GM23338 (cell line): ENCODE measurements at regions not wholly inside any gene's neighbourhood (a gene's known extent, or its start where the extent isn't known, plus 50 kb on each side); places are given as distances from the start of the nearest gene placed in this dataset.

Experiments used
- ATAC-seq: fragments of 200-7000 bp; cut with Tn5 transposase; 3 replicates; pipeline ENCODE4 v1.9.1; 2020
- DNase-seq: peaks from one replicate; pipeline ENCODE4 v3.0.0-alpha.2; 2015; ENCODE audit warnings: low spot score
- H2AFZ ChIP-seq: fragments of 200-600 bp; sonication (generic); 2 replicates; pipeline ENCODE4 v1.8.0; 2016; ENCODE audit warnings: antibody characterized with exemption, mild to moderate bottlenecking, moderate library complexity
- H3F3A ChIP-seq: fragments of 200-600 bp; sonication (generic); replicated peaks from 2 replicates; pipeline ENCODE4 v1.8.0; 2017; ENCODE audit warnings: antibody characterized with exemption, mixed run types, low read depth
- H3K27ac ChIP-seq: fragments of 200-600 bp; sonication (generic); 2 replicates; pipeline ENCODE4 v1.6.1; 2016; ENCODE audit warnings: low read depth
- H3K27me3 ChIP-seq: fragments of 200-600 bp; sonication (generic); 2 replicates; pipeline ENCODE4 v1.8.0; 2016; ENCODE audit warnings: mild to moderate bottlenecking, mixed run types, moderate library complexity; ENCODE audit not compliant: insufficient read depth
- H3K36me3 ChIP-seq: fragments of 200-600 bp; sonication (generic); 2 replicates; pipeline ENCODE4 v1.8.0; 2016; ENCODE audit warnings: mild to moderate bottlenecking; ENCODE audit not compliant: insufficient read depth
- H3K4me1 ChIP-seq: fragments of 200-600 bp; sonication (generic); 2 replicates; pipeline ENCODE4 v1.8.0; 2016; ENCODE audit warnings: mild to moderate bottlenecking, moderate library complexity; ENCODE audit not compliant: insufficient read depth
- H3K4me2 ChIP-seq: fragments of 200-600 bp; sonication (generic); 2 replicates; pipeline ENCODE4 v1.7.1; 2017; ENCODE audit warnings: mixed run types
- H3K4me3 ChIP-seq: fragments of 200-600 bp; sonication (generic); 2 replicates; pipeline ENCODE4 v1.6.1; 2016; ENCODE audit warnings: mixed run types
- H3K79me2 ChIP-seq: fragments of 200-600 bp; sonication (generic); replicated peaks from 2 replicates; pipeline ENCODE4 v1.8.0; 2017; ENCODE audit warnings: mild to moderate bottlenecking; ENCODE audit not compliant: insufficient read depth
- H3K9me2 ChIP-seq: fragments of 200-600 bp; sonication (generic); 2 replicates; pipeline ENCODE4 v1.8.0; 2017; ENCODE audit not compliant: insufficient read depth
- H4K20me1 ChIP-seq: fragments of 200-600 bp; sonication (generic); replicated peaks from 2 replicates; pipeline ENCODE4 v1.8.0; 2017; ENCODE audit warnings: mild to moderate bottlenecking; ENCODE audit not compliant: insufficient read depth
- H3K27ac Mint-ChIP-seq: 2 replicates; pipeline ENCODE4 v1.8.0; 2020; ENCODE audit warnings: inconsistent platforms, mild to moderate bottlenecking, moderate library complexity, mixed read lengths
- H3K27me3 Mint-ChIP-seq: 3 replicates; pipeline ENCODE4 v1.8.0; 2022; ENCODE audit warnings: low read depth, mild to moderate bottlenecking, moderate library complexity, mixed read lengths, inconsistent platforms; ENCODE audit not compliant: insufficient read depth, poor library complexity
- H3K36me3 Mint-ChIP-seq: 3 replicates; pipeline ENCODE4 v1.8.0; 2021; ENCODE audit warnings: low read depth, mild to moderate bottlenecking, inconsistent platforms, moderate library complexity, mixed read lengths
- H3K4me1 Mint-ChIP-seq: 3 replicates; pipeline ENCODE4 v1.8.0; 2020; ENCODE audit warnings: mild to moderate bottlenecking, inconsistent platforms, mixed read lengths
- H3K4me3 Mint-ChIP-seq: 3 replicates; pipeline ENCODE4 v1.8.0; 2021; ENCODE audit warnings: moderate library complexity, mild to moderate bottlenecking, inconsistent platforms, mixed read lengths
- H3K9me3 Mint-ChIP-seq: 3 replicates; pipeline ENCODE4 v1.8.0; 2020; ENCODE audit warnings: moderate library complexity, mild to moderate bottlenecking, inconsistent platforms, mixed read lengths
- CREB1 ChIP-seq: fragments of 250-450 bp; sonication (Bioruptor Pico); IDR thresholded peaks from 2 replicates; pipeline ENCODE4 v1.5.0; 2020; ENCODE audit warnings: low read depth, mild to moderate bottlenecking, moderate library complexity
- EZH2 ChIP-seq: fragments of 200-600 bp; sonication (generic); IDR thresholded peaks from one replicate; pipeline ENCODE4 v1.8.0; 2017; ENCODE audit warnings: antibody characterized with exemption, mild to moderate bottlenecking, low read depth; ENCODE audit not compliant: unreplicated experiment
- JUNB ChIP-seq: IDR thresholded peaks from one replicate; pipeline ENCODE4 v1.6.1; 2016; ENCODE audit warnings: antibody characterized with exemption; ENCODE audit not compliant: unreplicated experiment
- NANOG ChIP-seq: IDR thresholded peaks from 2 replicates; pipeline ENCODE4 v1.6.1; 2016; ENCODE audit warnings: antibody characterized with exemption, borderline replicate concordance
- POLR2AphosphoS5 ChIP-seq: IDR thresholded peaks from 2 replicates; pipeline ENCODE4 v1.6.1; 2016; ENCODE audit warnings: antibody characterized with exemption, low read depth
- STAT1 ChIP-seq: IDR thresholded peaks from one replicate; pipeline ENCODE4 v1.6.1; 2016; ENCODE audit warnings: antibody characterized with exemption; ENCODE audit not compliant: unreplicated experiment
- ZNF331 ChIP-seq: fragments of 250-450 bp; sonication (Bioruptor Pico); IDR thresholded peaks from 2 replicates; pipeline ENCODE4 v1.5.0; 2020; ENCODE audit warnings: low read depth, mild to moderate bottlenecking, moderate library complexity
- TF ChIP-seq, protein P1 (sequence below), 2 experiments: fragments of 200-600 bp in 1 of 2; sonication (generic) in 1 of 2; conservative IDR thresholded peaks; 2 replicates each; pipeline versions ENCODE4 v1.5.1 to v1.6.1; 2016 to 2017; ENCODE audit warnings: antibody characterized with exemption in 2 of 2, low read depth in 2 of 2, mild to moderate bottlenecking in 2 of 2, moderate library complexity in 1 of 2
- TF ChIP-seq, protein P2 (sequence below): IDR thresholded peaks from one replicate; pipeline ENCODE4 v1.6.1; 2018; ENCODE audit warnings: antibody characterized with exemption; ENCODE audit not compliant: unreplicated experiment
- TF ChIP-seq, protein P3 (sequence below): IDR thresholded peaks from 2 replicates; pipeline ENCODE4 v1.6.1; 2016; ENCODE audit warnings: antibody characterized with exemption

DNA sequence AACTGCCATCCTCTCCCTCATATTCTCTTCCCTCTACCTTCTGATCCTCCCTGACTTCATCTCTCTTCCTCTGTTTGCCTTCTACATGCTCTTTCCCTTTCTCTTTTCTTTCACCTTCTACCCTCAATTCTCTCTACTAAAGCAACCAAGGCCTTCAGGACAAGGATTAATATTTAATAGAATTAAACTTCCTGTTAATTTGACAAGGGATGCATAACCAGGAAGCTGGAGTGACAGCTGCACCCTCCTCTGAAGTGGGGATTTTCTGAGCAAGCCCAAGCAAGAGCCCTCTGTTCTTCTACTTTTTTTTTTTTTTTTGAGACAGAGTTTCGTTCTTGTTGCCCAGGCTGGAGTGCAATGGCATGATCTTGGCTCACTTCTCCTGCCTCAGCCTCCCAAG, 63.4 kb upstream of the MED4 start:
- H3K9me2 ChIP-seq = no peaks in the 10 kb centered on the region
- H3K79me2 ChIP-seq = no peaks in the 10 kb centered on the region
- H2AFZ ChIP-seq = no peak overlapping the region
- no peak overlapping the region for H3K27ac ChIP-seq
- no peak overlapping the region for H3K4me3 ChIP-seq
- Mint-ChIP-seq H3K4me3 (no peak overlapping the region), H3K36me3 (no peaks in the 10 kb centered on the region), H3K27me3 (peaks cover 3% of the 10 kb centered on the region), H3K9me3 (no peaks in the 10 kb centered on the region), H3K4me1 (peaks cover 32% of the 10 kb centered on the region), H3K27ac (no peak overlapping the region)
- TF ChIP-seq CREB1 (no peak), EZH2 (no peak), STAT1 (no peak), POLR2AphosphoS5 (no peak), ZNF331 (no peak), JUNB (no peak), NANOG (no peak)
- TF ChIP-seq, protein P1, sequence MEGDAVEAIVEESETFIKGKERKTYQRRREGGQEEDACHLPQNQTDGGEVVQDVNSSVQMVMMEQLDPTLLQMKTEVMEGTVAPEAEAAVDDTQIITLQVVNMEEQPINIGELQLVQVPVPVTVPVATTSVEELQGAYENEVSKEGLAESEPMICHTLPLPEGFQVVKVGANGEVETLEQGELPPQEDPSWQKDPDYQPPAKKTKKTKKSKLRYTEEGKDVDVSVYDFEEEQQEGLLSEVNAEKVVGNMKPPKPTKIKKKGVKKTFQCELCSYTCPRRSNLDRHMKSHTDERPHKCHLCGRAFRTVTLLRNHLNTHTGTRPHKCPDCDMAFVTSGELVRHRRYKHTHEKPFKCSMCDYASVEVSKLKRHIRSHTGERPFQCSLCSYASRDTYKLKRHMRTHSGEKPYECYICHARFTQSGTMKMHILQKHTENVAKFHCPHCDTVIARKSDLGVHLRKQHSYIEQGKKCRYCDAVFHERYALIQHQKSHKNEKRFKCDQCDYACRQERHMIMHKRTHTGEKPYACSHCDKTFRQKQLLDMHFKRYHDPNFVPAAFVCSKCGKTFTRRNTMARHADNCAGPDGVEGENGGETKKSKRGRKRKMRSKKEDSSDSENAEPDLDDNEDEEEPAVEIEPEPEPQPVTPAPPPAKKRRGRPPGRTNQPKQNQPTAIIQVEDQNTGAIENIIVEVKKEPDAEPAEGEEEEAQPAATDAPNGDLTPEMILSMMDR (conservative IDR thresholded peaks at IDR 0.05; ENCODE audit: low read depth in 2 of 2) = no peak
- TF ChIP-seq, protein P2, sequence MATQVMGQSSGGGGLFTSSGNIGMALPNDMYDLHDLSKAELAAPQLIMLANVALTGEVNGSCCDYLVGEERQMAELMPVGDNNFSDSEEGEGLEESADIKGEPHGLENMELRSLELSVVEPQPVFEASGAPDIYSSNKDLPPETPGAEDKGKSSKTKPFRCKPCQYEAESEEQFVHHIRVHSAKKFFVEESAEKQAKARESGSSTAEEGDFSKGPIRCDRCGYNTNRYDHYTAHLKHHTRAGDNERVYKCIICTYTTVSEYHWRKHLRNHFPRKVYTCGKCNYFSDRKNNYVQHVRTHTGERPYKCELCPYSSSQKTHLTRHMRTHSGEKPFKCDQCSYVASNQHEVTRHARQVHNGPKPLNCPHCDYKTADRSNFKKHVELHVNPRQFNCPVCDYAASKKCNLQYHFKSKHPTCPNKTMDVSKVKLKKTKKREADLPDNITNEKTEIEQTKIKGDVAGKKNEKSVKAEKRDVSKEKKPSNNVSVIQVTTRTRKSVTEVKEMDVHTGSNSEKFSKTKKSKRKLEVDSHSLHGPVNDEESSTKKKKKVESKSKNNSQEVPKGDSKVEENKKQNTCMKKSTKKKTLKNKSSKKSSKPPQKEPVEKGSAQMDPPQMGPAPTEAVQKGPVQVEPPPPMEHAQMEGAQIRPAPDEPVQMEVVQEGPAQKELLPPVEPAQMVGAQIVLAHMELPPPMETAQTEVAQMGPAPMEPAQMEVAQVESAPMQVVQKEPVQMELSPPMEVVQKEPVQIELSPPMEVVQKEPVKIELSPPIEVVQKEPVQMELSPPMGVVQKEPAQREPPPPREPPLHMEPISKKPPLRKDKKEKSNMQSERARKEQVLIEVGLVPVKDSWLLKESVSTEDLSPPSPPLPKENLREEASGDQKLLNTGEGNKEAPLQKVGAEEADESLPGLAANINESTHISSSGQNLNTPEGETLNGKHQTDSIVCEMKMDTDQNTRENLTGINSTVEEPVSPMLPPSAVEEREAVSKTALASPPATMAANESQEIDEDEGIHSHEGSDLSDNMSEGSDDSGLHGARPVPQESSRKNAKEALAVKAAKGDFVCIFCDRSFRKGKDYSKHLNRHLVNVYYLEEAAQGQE = no peak
- TF ChIP-seq, protein P3, sequence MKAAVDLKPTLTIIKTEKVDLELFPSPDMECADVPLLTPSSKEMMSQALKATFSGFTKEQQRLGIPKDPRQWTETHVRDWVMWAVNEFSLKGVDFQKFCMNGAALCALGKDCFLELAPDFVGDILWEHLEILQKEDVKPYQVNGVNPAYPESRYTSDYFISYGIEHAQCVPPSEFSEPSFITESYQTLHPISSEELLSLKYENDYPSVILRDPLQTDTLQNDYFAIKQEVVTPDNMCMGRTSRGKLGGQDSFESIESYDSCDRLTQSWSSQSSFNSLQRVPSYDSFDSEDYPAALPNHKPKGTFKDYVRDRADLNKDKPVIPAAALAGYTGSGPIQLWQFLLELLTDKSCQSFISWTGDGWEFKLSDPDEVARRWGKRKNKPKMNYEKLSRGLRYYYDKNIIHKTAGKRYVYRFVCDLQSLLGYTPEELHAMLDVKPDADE = no peak
- H3K4me1 ChIP-seq = peaks cover 16% of the 10 kb centered on the region
- no peaks in the 10 kb centered on the region for H4K20me1 ChIP-seq
- ATAC-seq = no peak
- no peak overlapping the region for H3K4me2 ChIP-seq
- no peaks in the 10 kb centered on the region for H3K27me3 ChIP-seq
- no peaks in the 10 kb centered on the region for H3F3A ChIP-seq
- no peaks in the 10 kb centered on the region for H3K36me3 ChIP-seq
- no peak for DNase-seq

DNA sequence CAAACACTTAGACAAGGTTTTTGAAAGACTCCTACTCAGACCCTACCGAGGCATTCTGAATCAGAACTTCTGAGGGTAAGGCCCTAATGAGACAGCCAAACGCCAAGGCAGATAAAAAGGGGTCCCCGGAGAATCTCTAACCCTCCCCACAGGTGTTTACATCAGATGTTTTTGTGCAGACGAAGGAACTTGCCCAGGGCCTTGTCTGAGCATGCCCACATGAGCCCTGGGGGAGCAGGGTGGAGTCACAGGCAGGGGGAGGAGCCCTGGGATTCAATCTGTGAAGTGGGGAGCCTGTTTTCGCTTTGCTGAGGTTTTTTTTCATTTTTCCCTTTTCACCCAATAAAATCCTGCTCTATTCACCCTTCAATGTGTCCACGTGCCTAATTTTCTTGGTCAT, 61.6 kb upstream of the MED4 start:
- no peaks in the 10 kb centered on the region for H4K20me1 ChIP-seq
- Mint-ChIP-seq H3K9me3 (no peaks in the 10 kb centered on the region), H3K27ac (peak overlapping the region; percentile 82; the same call in 1 of the 2 replicates), H3K4me1 (peaks cover 31% of the 10 kb centered on the region), H3K4me3 (no peak overlapping the region), H3K27me3 (peaks cover 3% of the 10 kb centered on the region), H3K36me3 (no peaks in the 10 kb centered on the region)
- no peak overlapping the region for H3K4me3 ChIP-seq
- H3K36me3 ChIP-seq = no peaks in the 10 kb centered on the region
- H3K27me3 ChIP-seq = no peaks in the 10 kb centered on the region
- H3K9me2 ChIP-seq = no peaks in the 10 kb centered on the region
- peak overlapping the region; percentile 93; the same call in 1 of the 2 replicates for H2AFZ ChIP-seq
- DNase-seq = peak; percentile 29
- no peaks in the 10 kb centered on the region for H3K79me2 ChIP-seq
- no peak overlapping the region for H3K27ac ChIP-seq
- no peak overlapping the region for H3K4me2 ChIP-seq
- ATAC-seq = peak; percentile 69
- H3K4me1 ChIP-seq = peaks cover 16% of the 10 kb centered on the region
- no peaks in the 10 kb centered on the region for H3F3A ChIP-seq
- no peak for TF ChIP-seq NANOG
- TF ChIP-seq, protein P1 (conservative IDR thresholded peaks at IDR 0.05; ENCODE audit: low read depth in 2 of 2) = no peak
- no peak for TF ChIP-seq EZH2
